ENCODE measurements at regions not wholly inside any gene's neighbourhood (a gene's known extent, or its start where the extent isn't known, plus 50 kb on each side); places are given as distances from the start of the nearest gene placed in this dataset.

GRCh38 chr9:13779106-13779505, 499.6 kb upstream of the MPDZ start:
- TF ChIP-seq CTCF (IDR thresholded peaks at IDR 0.05) = no peak
- Histone ChIP-seq H3K4me3 (no peak overlapping the region), H3K27ac (no peak overlapping the region)
- DNase-seq (ENCODE audit: low spot score) = no peak

GRCh38 chr9:13778631-13779030, 499.1 kb upstream of the MPDZ start:
- no peak overlapping the region for H3K4me3 ChIP-seq
- DNase-seq (ENCODE audit: low spot score) = no peak
- no peak overlapping the region for H3K27ac ChIP-seq
- no peak for TF ChIP-seq CTCF (IDR thresholded peaks at IDR 0.05)

GRCh38 chr9:13770956-13771355, 491.5 kb upstream of the MPDZ start:
- H3K27ac ChIP-seq = no peak overlapping the region
- no peak overlapping the region for H3K4me3 ChIP-seq
- no peak for TF ChIP-seq CTCF (IDR thresholded peaks at IDR 0.05)
- no peak for DNase-seq (ENCODE audit: low spot score)

- Histone ChIP-seq H3K4me3 (no peak overlapping the region), H3K27ac (no peak overlapping the region)
- no peak for TF ChIP-seq CTCF (IDR thresholded peaks at IDR 0.05)
- no peak for DNase-seq (ENCODE audit: low spot score)
These were observed 490.1 kb upstream of the MPDZ start for GRCh38 chr9:13769641-13770040.

GRCh38 chr9:13769006-13769405, 489.5 kb upstream of the MPDZ start:
- no peak for DNase-seq (ENCODE audit: low spot score)

GRCh38 chr9:13762209-13762608, 482.7 kb upstream of the MPDZ start:
- TF ChIP-seq CTCF (IDR thresholded peaks at IDR 0.05) = no peak
- Histone ChIP-seq H3K27ac (no peak overlapping the region), H3K4me3 (no peak overlapping the region)
- DNase-seq (ENCODE audit: low spot score) = no peak

More at GRCh38 chr9:13769006-13769405, 489.5 kb upstream of the MPDZ start:
- H3K4me3 ChIP-seq = no peak overlapping the region
- no peak for TF ChIP-seq CTCF (IDR thresholded peaks at IDR 0.05)
- no peak overlapping the region for H3K27ac ChIP-seq

- TF ChIP-seq CTCF (IDR thresholded peaks at IDR 0.05) = no peak
- no peak overlapping the region for H3K27ac ChIP-seq
- DNase-seq (ENCODE audit: low spot score) = no peak
- no peak overlapping the region for H3K4me3 ChIP-seq
These were observed 480.1 kb upstream of the MPDZ start for GRCh38 chr9:13759551-13759950.
